Gastrocnemius medialis (tissue), 4 donors: ENCODE measurements at regions not wholly inside any gene's neighbourhood (a gene's known extent, or its start where the extent isn't known, plus 50 kb on each side); places are given as distances from the start of the nearest gene placed in this dataset.

Source experiments
- ATAC-seq, 2 donors: fragments of 150-250 bp; one replicate each; pipeline ENCODE4 v1.9.1; 2016
- DNase-seq, 2 donors: peaks; one replicate each; pipeline ENCODE4 v3.0.0-alpha.2; 2019
- H3K27ac ChIP-seq, 4 donors: fragments of 200-600 bp; sonication (generic); 1 replicate in 1 of 4; 2 replicates in 3 of 4; pipeline ENCODE4 v1.5.1; 2016 to 2018; ENCODE audit warnings: mild to moderate bottlenecking in 2 of 4, moderate library complexity in 1 of 4
- H3K27me3 ChIP-seq, 3 donors: fragments of 200-600 bp; sonication (generic) in 2 of 3; 1 replicate in 1 of 3; 2 replicates in 2 of 3; pipeline versions ENCODE4 v1.5.1 to v1.6.0; 2016 to 2019; ENCODE audit warnings: mild to moderate bottlenecking in 1 of 3, moderate library complexity in 1 of 3
- H3K36me3 ChIP-seq, 2 donors: fragments of 200-600 bp; sonication (generic) in 1 of 2; one replicate each; pipeline ENCODE4 v1.5.1; 2017 to 2018
- H3K4me1 ChIP-seq, 2 donors: fragments of 200-600 bp; sonication (generic) in 1 of 2; one replicate each; pipeline ENCODE4 v1.5.1; 2016 to 2017; ENCODE audit warnings: mild to moderate bottlenecking in 2 of 2
- H3K4me3 ChIP-seq, 4 donors: fragments of 200-600 bp; sonication (generic) in 3 of 4; 1 replicate in 1 of 4; 2 replicates in 3 of 4; pipeline ENCODE4 v1.5.1; 2016 to 2019; ENCODE audit warnings: mild to moderate bottlenecking in 2 of 4
- H3K9me3 ChIP-seq, 3 donors: fragments of 200-600 bp; sonication (generic) in 2 of 3; 1 replicate in 1 of 3; 2 replicates in 2 of 3; pipeline ENCODE4 v1.5.1; 2016 to 2019
- CTCF ChIP-seq, 5 experiments: fragments of 450-650 bp in 3 of 5; fragments of 200-600 bp in 2 of 5; sonication (generic) in 2 of 5; IDR thresholded peaks in 4 of 5; conservative IDR thresholded peaks in 1 of 5; 1 replicate in 4 of 5; 2 replicates in 1 of 5; pipeline ENCODE4 v1.5.1; 2016 to 2019; ENCODE audit warnings: antibody characterized with exemption in 5 of 5, mild to moderate bottlenecking in 3 of 5, moderate library complexity in 3 of 5
- POLR2A ChIP-seq, 2 donors: fragments of 450-650 bp; IDR thresholded peaks; one replicate each; pipeline ENCODE4 v1.6.1; 2017; ENCODE audit warnings: antibody characterized with exemption in 2 of 2, mild to moderate bottlenecking in 2 of 2, moderate library complexity in 2 of 2
- in situ Hi-C, 4 donors: fragments of 200-750 bp; cut with MboI; loops; one replicate each; pipeline versions ENCODE4 v1.15.0 to v1.8.0; 2017; ENCODE audit warnings: low sequenced_read_pairs in 4 of 4
- intact Hi-C: fragments of 100-400 bp; cut with DNase I; formaldehyde crosslinking; loops from one replicate; pipeline ENCODE4 v1.15.1; 2023; ENCODE audit warnings: low total_unique reads

DNA sequence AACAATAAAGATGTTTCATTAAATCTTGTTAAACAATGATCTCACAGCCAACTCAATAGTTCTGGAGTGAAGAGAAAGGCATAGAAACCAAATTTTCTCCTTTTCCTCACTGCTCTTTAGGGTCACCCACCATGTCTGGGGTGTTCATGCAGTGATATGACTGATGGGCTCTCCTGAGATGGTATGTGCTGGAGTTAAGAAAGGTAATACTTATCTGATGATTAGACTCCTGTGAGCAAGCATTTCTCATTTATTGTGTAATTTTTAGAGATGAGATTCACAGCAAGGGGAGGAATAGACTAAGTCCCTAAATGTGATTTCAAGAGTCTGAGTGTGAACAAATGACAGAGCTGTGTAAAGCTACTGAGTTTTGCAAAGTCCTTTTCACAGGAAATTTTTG, 1361.3 kb upstream of the CELF2 start:
- DNase-seq = no peak
- Histone ChIP-seq H3K36me3 (no peaks in the 10 kb centered on the region), H3K4me3 (no peak overlapping the region), H3K9me3 (no peaks in the 10 kb centered on the region), H3K27me3 (no peaks in the 10 kb centered on the region), H3K27ac (no peak overlapping the region), H3K4me1 (no peaks in the 10 kb centered on the region)
- in situ Hi-C loops (no loop called here), intact Hi-C loops (no loop called here)
- TF ChIP-seq CTCF (IDR thresholded peaks at IDR 0.05 in 4 of 5, conservative IDR thresholded peaks at IDR 0.05 in 1 of 5) (no peak), POLR2A (IDR thresholded peaks at IDR 0.05) (no peak)
- no peak for ATAC-seq

- in situ Hi-C loops (no loop called here), intact Hi-C loops (no loop called here)
- ATAC-seq (no peak), DNase-seq (no peak)
- Histone ChIP-seq H3K4me3 (no peak overlapping the region), H3K27ac (no peak overlapping the region), H3K27me3 (no peaks in the 10 kb centered on the region), H3K36me3 (no peaks in the 10 kb centered on the region), H3K9me3 (no peaks in the 10 kb centered on the region), H3K4me1 (no peaks in the 10 kb centered on the region)
- TF ChIP-seq POLR2A (IDR thresholded peaks at IDR 0.05) (no peak), CTCF (IDR thresholded peaks at IDR 0.05 in 4 of 5, conservative IDR thresholded peaks at IDR 0.05 in 1 of 5) (no peak)
Measured at GRCh38 chr10:9656996-9657395, 1360.7 kb upstream of the CELF2 start.

DNA sequence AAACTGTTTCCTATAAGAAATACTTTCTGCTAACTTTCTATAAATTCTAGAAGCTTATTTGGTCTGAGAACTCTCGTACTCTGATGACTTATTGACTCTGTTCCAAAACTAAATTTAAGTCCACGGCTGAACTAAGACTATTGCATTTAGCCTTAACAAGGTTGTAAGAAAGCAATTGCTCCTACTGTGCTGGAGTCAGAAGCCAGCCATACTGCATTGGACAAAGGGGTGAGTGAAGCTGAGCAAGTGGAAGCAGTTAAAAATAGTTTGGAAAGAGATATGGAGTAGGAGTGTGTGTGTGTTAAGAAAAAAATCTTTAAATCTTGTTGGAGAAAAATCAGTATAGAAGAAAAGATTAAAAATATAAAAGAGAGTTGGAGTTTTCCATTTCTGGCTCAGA, 1360.1 kb upstream of the CELF2 start:
- in situ Hi-C loops (no loop called here), intact Hi-C loops (no loop called here)
- ATAC-seq = no peak

DNA sequence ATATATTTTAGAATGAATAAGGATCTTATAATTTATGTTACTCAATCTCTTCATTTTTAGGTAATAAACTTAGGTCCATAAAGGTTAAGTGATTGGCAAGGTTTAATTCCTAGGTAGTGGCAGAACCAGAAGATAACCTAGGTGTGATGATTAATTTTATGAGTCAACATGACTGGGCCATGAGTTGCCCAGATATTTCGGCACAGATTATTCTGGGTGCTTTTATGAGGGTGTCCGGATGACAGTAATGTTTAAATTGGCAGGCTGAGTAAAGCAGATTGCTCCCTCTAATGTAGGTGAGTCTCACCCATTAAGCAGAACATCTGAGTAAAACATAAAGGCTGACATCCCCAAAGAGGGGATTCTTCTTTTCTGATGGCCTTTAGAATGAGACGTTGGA, 1349.3 kb upstream of the CELF2 start:
- no peak for ATAC-seq
- H3K4me3 ChIP-seq = no peak overlapping the region
- intact Hi-C loops = no loop called here
- H3K9me3 ChIP-seq = no peaks in the 10 kb centered on the region
- no peak overlapping the region for H3K27ac ChIP-seq
- in situ Hi-C loops = no loop called here
- no peaks in the 10 kb centered on the region for H3K4me1 ChIP-seq
- no peaks in the 10 kb centered on the region for H3K36me3 ChIP-seq
- DNase-seq = no peak
- TF ChIP-seq CTCF (IDR thresholded peaks at IDR 0.05 in 4 of 5, conservative IDR thresholded peaks at IDR 0.05 in 1 of 5) (no peak), POLR2A (IDR thresholded peaks at IDR 0.05) (no peak)
- H3K27me3 ChIP-seq = no peaks in the 10 kb centered on the region

More for the DNA sequence above, 1360.1 kb upstream of the CELF2 start:
- H3K4me3 ChIP-seq = no peak overlapping the region
- no peak overlapping the region for H3K27ac ChIP-seq
- no peaks in the 10 kb centered on the region for H3K4me1 ChIP-seq
- H3K9me3 ChIP-seq = no peaks in the 10 kb centered on the region
- H3K27me3 ChIP-seq = no peaks in the 10 kb centered on the region
- no peaks in the 10 kb centered on the region for H3K36me3 ChIP-seq
- TF ChIP-seq CTCF (IDR thresholded peaks at IDR 0.05 in 4 of 5, conservative IDR thresholded peaks at IDR 0.05 in 1 of 5) (no peak), POLR2A (IDR thresholded peaks at IDR 0.05) (no peak)
- no peak for DNase-seq

DNA sequence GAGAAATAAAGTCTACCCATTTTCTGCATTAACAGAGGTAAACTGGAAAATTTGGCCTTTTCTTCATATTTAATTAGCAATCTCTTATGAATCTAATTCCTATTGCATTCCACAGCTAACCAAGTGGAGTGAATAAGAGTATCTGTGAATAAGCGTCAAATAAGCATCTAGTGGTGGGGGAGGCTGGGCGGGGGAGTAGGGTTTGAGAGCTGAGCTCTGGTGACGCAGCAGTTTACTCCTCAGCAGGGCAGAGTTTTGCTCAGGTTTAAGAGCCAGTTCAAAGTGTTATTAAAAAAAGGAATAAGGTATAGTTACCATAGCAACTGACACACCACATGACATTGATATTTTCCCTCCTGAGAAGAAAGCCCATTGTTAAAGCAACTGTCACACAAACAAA, 1346.8 kb upstream of the CELF2 start:
- TF ChIP-seq CTCF (IDR thresholded peaks at IDR 0.05 in 4 of 5, conservative IDR thresholded peaks at IDR 0.05 in 1 of 5) (no peak), POLR2A (IDR thresholded peaks at IDR 0.05) (no peak)
- in situ Hi-C loops (no loop called here), intact Hi-C loops (no loop called here)
- no peaks in the 10 kb centered on the region for H3K4me1 ChIP-seq
- H3K27ac ChIP-seq = no peak overlapping the region
- DNase-seq (no peak), ATAC-seq (no peak)
- H3K4me3 ChIP-seq = no peak overlapping the region
- H3K9me3 ChIP-seq = no peaks in the 10 kb centered on the region
- no peaks in the 10 kb centered on the region for H3K27me3 ChIP-seq
- H3K36me3 ChIP-seq = no peaks in the 10 kb centered on the region
